ENCODE measurements at regions not wholly inside any gene's neighbourhood (a gene's known extent, or its start where the extent isn't known, plus 50 kb on each side); places are given as distances from the start of the nearest gene placed in this dataset.

GRCh38 chr15:96792216-96792615, 461.7 kb downstream of the NR2F2 start:
- H2AFZ ChIP-seq (ENCODE audit: low read length): no peak overlapping the region
- no peak overlapping the region for H3K14ac ChIP-seq (ENCODE audit: low read length)
- H4K91ac ChIP-seq (ENCODE audit: low read depth, low read length, poor library complexity): no peak overlapping the region
- H3K27me3 ChIP-seq (ENCODE audit: control insufficient read depth in 3 of 3, insufficient read depth in 3 of 3, low read depth in 1 of 3, low read length in 3 of 3): no peaks in the 10 kb centered on the region
- H2BK120ac ChIP-seq (ENCODE audit: low read depth, low read length): no peak overlapping the region
- peaks cover 0 to 3% of the 10 kb centered on the region in 2 donors for H3K4me1 ChIP-seq (ENCODE audit: control insufficient read depth in 2 of 2, insufficient read depth in 1 of 2, low read depth in 1 of 2, low read length in 2 of 2)
- H2BK5ac ChIP-seq (ENCODE audit: low read length): no peak overlapping the region
- no peaks in the 10 kb centered on the region for H3K36me3 ChIP-seq (replicated peaks in 1 of 2; ENCODE audit: control insufficient read depth in 2 of 2, insufficient read depth in 2 of 2, low read length in 2 of 2)
- no peak overlapping the region for H3K4me2 ChIP-seq (ENCODE audit: insufficient read depth, low read length, poor library complexity, severe bottlenecking)
- no peaks in the 10 kb centered on the region for H3K9me3 ChIP-seq (replicated peaks in 1 of 2; ENCODE audit: control insufficient read depth in 2 of 2, insufficient read depth in 1 of 2, low read depth in 1 of 2, low read length in 2 of 2)
- no peak overlapping the region for H3K4ac ChIP-seq (ENCODE audit: low read length)
- no peak overlapping the region for H4K8ac ChIP-seq (ENCODE audit: low read depth, low read length)
- H2BK15ac ChIP-seq (ENCODE audit: low read length): no peak overlapping the region
- H3K23ac ChIP-seq (ENCODE audit: low read depth, low read length, poor library complexity): no peak overlapping the region
- DNase-seq (ENCODE audit: low spot score): no peak
- no peak overlapping the region for H3K9ac ChIP-seq (ENCODE audit: low read depth, low read length, poor library complexity)
- H3K27ac ChIP-seq (replicated peaks; ENCODE audit: low read length): no peak overlapping the region
- H3K4me3 ChIP-seq (ENCODE audit: low read length in 2 of 2): no peak overlapping the region
- H2AK5ac ChIP-seq (ENCODE audit: low read depth, low read length): no peak overlapping the region
- no peak overlapping the region for H3K18ac ChIP-seq (ENCODE audit: low read length)
- H2BK12ac ChIP-seq (ENCODE audit: low read length): no peak overlapping the region
- H3K79me1 ChIP-seq (ENCODE audit: low read depth, low read length): no peaks in the 10 kb centered on the region
- WGBS, 2 donors (ENCODE audit: extremely low coverage in 2 of 2, insufficient read length in 2 of 2, insufficient replicate concordance in 1 of 2): no CpG with 5 or more reads among the region's 3 CpGs

GRCh38 chr15:96796841-96797240, 466.3 kb downstream of the NR2F2 start:
- Histone ChIP-seq H2BK5ac (ENCODE audit: low read length) (no peak overlapping the region), H3K27me3 (ENCODE audit: control insufficient read depth in 3 of 3, insufficient read depth in 3 of 3, low read depth in 1 of 3, low read length in 3 of 3) (no peaks in the 10 kb centered on the region), H2AK5ac (ENCODE audit: low read depth, low read length) (no peak overlapping the region), H3K9me3 (replicated peaks in 1 of 2; ENCODE audit: control insufficient read depth in 2 of 2, insufficient read depth in 1 of 2, low read depth in 1 of 2, low read length in 2 of 2) (no peaks in the 10 kb centered on the region), H2AFZ (ENCODE audit: low read length) (no peak overlapping the region), H3K4ac (ENCODE audit: low read length) (no peak overlapping the region), H3K14ac (ENCODE audit: low read length) (no peak overlapping the region), H3K23ac (ENCODE audit: low read depth, low read length, poor library complexity) (no peak overlapping the region), H2BK15ac (ENCODE audit: low read length) (no peak overlapping the region), H3K4me2 (ENCODE audit: insufficient read depth, low read length, poor library complexity, severe bottlenecking) (no peak overlapping the region), H3K18ac (ENCODE audit: low read length) (no peak overlapping the region), H3K4me3 (ENCODE audit: low read length in 2 of 2) (no peak overlapping the region), H3K36me3 (replicated peaks in 1 of 2; ENCODE audit: control insufficient read depth in 2 of 2, insufficient read depth in 2 of 2, low read length in 2 of 2) (no peaks in the 10 kb centered on the region), H4K8ac (ENCODE audit: low read depth, low read length) (no peak overlapping the region), H4K91ac (ENCODE audit: low read depth, low read length, poor library complexity) (no peak overlapping the region), H3K9ac (ENCODE audit: low read depth, low read length, poor library complexity) (no peak overlapping the region), H3K4me1 (ENCODE audit: control insufficient read depth in 2 of 2, insufficient read depth in 1 of 2, low read depth in 1 of 2, low read length in 2 of 2) (peaks cover 0 to 3% of the 10 kb centered on the region in 2 donors), H3K27ac (replicated peaks; ENCODE audit: low read length) (no peak overlapping the region), H2BK120ac (ENCODE audit: low read depth, low read length) (no peak overlapping the region), H2BK12ac (ENCODE audit: low read length) (no peak overlapping the region), H3K79me1 (ENCODE audit: low read depth, low read length) (no peaks in the 10 kb centered on the region)
- no peak for DNase-seq (ENCODE audit: low spot score)
- no CpG with 5 or more reads among the region's 11 CpGs for WGBS, 2 donors (ENCODE audit: extremely low coverage in 2 of 2, insufficient read length in 2 of 2, insufficient replicate concordance in 1 of 2)

GRCh38 chr15:96801576-96802150, 471.2 kb downstream of the NR2F2 start:
- H3K27ac ChIP-seq (replicated peaks; ENCODE audit: low read length): no peak overlapping the region
- no peaks in the 10 kb centered on the region for H3K79me1 ChIP-seq (ENCODE audit: low read depth, low read length)
- H2BK5ac ChIP-seq (ENCODE audit: low read length): no peak overlapping the region
- no peaks in the 10 kb centered on the region for H3K36me3 ChIP-seq (replicated peaks in 1 of 2; ENCODE audit: control insufficient read depth in 2 of 2, insufficient read depth in 2 of 2, low read length in 2 of 2)
- H3K27me3 ChIP-seq (ENCODE audit: control insufficient read depth in 3 of 3, insufficient read depth in 3 of 3, low read depth in 1 of 3, low read length in 3 of 3): no peaks in the 10 kb centered on the region
- H3K9ac ChIP-seq (ENCODE audit: low read depth, low read length, poor library complexity): no peak overlapping the region
- H3K14ac ChIP-seq (ENCODE audit: low read length): no peak overlapping the region
- H4K8ac ChIP-seq (ENCODE audit: low read depth, low read length): no peak overlapping the region
- no peak overlapping the region for H3K4me2 ChIP-seq (ENCODE audit: insufficient read depth, low read length, poor library complexity, severe bottlenecking)
- H2BK12ac ChIP-seq (ENCODE audit: low read length): no peak overlapping the region
- no peak overlapping the region for H4K91ac ChIP-seq (ENCODE audit: low read depth, low read length, poor library complexity)
- no peaks in the 10 kb centered on the region for H3K9me3 ChIP-seq (replicated peaks in 1 of 2; ENCODE audit: control insufficient read depth in 2 of 2, insufficient read depth in 1 of 2, low read depth in 1 of 2, low read length in 2 of 2)
- H2BK120ac ChIP-seq (ENCODE audit: low read depth, low read length): no peak overlapping the region
- H3K23ac ChIP-seq (ENCODE audit: low read depth, low read length, poor library complexity): no peak overlapping the region
- no peak overlapping the region for H2BK15ac ChIP-seq (ENCODE audit: low read length)
- no peak overlapping the region for H2AK5ac ChIP-seq (ENCODE audit: low read depth, low read length)
- no peak for DNase-seq (ENCODE audit: low spot score)
- no CpG with 5 or more reads among the region's 14 CpGs for WGBS, 2 donors (ENCODE audit: extremely low coverage in 2 of 2, insufficient read length in 2 of 2, insufficient replicate concordance in 1 of 2)
- H2AFZ ChIP-seq (ENCODE audit: low read length): peak overlapping the region; percentile 14
- no peak overlapping the region for H3K4ac ChIP-seq (ENCODE audit: low read length)
- H3K18ac ChIP-seq (ENCODE audit: low read length): no peak overlapping the region
- no peak overlapping the region for H3K4me3 ChIP-seq (ENCODE audit: low read length in 2 of 2)
- H3K4me1 ChIP-seq (ENCODE audit: control insufficient read depth in 2 of 2, insufficient read depth in 1 of 2, low read depth in 1 of 2, low read length in 2 of 2): peaks cover 6 to 25% of the 10 kb centered on the region in 2 donors

DNA sequence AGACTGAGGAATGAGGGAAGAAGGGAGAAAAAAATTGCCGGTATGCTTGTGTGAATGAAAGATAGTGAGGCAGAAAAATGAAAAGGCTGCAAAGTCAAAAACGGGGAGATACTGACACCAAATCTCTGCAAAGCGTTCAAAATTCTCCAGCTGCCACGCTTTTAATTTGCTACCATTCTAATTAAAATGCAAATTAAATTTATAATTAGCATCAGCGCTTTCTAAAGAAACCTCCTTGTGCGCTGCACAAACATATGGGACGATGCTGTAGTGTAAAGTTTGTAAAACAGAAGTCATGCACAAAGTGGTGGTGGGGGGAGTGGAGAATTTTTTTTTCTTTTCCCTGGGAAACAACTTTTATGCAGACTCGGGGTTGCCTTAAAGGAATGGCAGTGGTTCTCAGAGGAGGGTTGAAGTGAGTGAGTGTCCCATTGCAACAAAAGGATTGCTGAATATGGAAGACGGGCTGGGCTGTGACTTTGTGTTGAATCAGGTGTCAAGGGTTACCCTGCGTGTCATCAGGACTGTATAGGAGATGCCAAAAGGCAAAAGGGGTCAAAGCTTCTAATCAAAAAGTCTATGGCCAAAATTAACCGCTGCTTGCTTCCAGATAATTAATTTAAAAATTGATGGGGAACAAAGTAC, 472.2 kb downstream of the NR2F2 start:
- WGBS, 2 donors (ENCODE audit: extremely low coverage in 2 of 2, insufficient read length in 2 of 2, insufficient replicate concordance in 1 of 2): no CpG with 5 or more reads among the region's 11 CpGs
- no peak overlapping the region for H2BK120ac ChIP-seq (ENCODE audit: low read depth, low read length)
- no peak overlapping the region for H2BK15ac ChIP-seq (ENCODE audit: low read length)
- no peak overlapping the region for H3K27ac ChIP-seq (replicated peaks; ENCODE audit: low read length)
- no peak overlapping the region for H4K91ac ChIP-seq (ENCODE audit: low read depth, low read length, poor library complexity)
- no peak for DNase-seq (ENCODE audit: low spot score)
- no peak overlapping the region for H3K18ac ChIP-seq (ENCODE audit: low read length)
- no peak overlapping the region for H3K4me3 ChIP-seq (ENCODE audit: low read length in 2 of 2)
- no peak overlapping the region for H2BK5ac ChIP-seq (ENCODE audit: low read length)
- H2BK12ac ChIP-seq (ENCODE audit: low read length): no peak overlapping the region
- no peak overlapping the region for H3K23ac ChIP-seq (ENCODE audit: low read depth, low read length, poor library complexity)
- H3K4ac ChIP-seq (ENCODE audit: low read length): no peak overlapping the region
- no peaks in the 10 kb centered on the region for H3K27me3 ChIP-seq (ENCODE audit: control insufficient read depth in 3 of 3, insufficient read depth in 3 of 3, low read depth in 1 of 3, low read length in 3 of 3)
- H4K8ac ChIP-seq (ENCODE audit: low read depth, low read length): no peak overlapping the region
- H3K14ac ChIP-seq (ENCODE audit: low read length): no peak overlapping the region
- H2AFZ ChIP-seq (ENCODE audit: low read length): no peak overlapping the region
- no peak overlapping the region for H2AK5ac ChIP-seq (ENCODE audit: low read depth, low read length)
- H3K4me1 ChIP-seq (ENCODE audit: control insufficient read depth in 2 of 2, insufficient read depth in 1 of 2, low read depth in 1 of 2, low read length in 2 of 2): peaks cover 6 to 25% of the 10 kb centered on the region in 2 donors
- H3K36me3 ChIP-seq (replicated peaks in 1 of 2; ENCODE audit: control insufficient read depth in 2 of 2, insufficient read depth in 2 of 2, low read length in 2 of 2): no peaks in the 10 kb centered on the region
- no peaks in the 10 kb centered on the region for H3K9me3 ChIP-seq (replicated peaks in 1 of 2; ENCODE audit: control insufficient read depth in 2 of 2, insufficient read depth in 1 of 2, low read depth in 1 of 2, low read length in 2 of 2)
- H3K9ac ChIP-seq (ENCODE audit: low read depth, low read length, poor library complexity): no peak overlapping the region
- H3K79me1 ChIP-seq (ENCODE audit: low read depth, low read length): no peaks in the 10 kb centered on the region
- H3K4me2 ChIP-seq (ENCODE audit: insufficient read depth, low read length, poor library complexity, severe bottlenecking): no peak overlapping the region
